ENCODE measurements at regions not wholly inside any gene's neighbourhood (a gene's known extent, or its start where the extent isn't known, plus 50 kb on each side); places are given as distances from the start of the nearest gene placed in this dataset.

DNA sequence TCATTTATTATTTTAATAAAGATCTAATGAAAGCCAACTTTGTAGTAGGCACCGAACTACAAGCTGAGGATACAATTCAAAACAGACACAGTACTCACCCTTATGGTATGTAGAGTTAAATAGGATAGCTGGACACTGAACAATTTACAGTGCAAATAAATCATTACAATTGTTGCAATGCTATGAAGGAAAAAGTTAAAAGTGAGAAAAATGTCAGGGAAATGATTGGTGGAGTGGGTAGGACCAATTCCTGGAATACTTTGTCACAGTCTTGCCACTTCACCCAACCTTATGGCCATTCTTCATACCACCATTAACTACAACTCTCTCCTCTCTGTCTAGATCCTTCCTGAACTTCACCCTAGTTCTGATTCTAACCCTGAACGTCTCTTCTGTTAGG lies 70.1 kb upstream of the CCSER1 start (continued):
- TF ChIP-seq, protein P1, sequence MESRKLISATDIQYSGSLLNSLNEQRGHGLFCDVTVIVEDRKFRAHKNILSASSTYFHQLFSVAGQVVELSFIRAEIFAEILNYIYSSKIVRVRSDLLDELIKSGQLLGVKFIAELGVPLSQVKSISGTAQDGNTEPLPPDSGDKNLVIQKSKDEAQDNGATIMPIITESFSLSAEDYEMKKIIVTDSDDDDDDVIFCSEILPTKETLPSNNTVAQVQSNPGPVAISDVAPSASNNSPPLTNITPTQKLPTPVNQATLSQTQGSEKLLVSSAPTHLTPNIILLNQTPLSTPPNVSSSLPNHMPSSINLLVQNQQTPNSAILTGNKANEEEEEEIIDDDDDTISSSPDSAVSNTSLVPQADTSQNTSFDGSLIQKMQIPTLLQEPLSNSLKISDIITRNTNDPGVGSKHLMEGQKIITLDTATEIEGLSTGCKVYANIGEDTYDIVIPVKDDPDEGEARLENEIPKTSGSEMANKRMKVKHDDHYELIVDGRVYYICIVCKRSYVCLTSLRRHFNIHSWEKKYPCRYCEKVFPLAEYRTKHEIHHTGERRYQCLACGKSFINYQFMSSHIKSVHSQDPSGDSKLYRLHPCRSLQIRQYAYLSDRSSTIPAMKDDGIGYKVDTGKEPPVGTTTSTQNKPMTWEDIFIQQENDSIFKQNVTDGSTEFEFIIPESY (IDR thresholded peaks at IDR 0.05): no peak

DNA sequence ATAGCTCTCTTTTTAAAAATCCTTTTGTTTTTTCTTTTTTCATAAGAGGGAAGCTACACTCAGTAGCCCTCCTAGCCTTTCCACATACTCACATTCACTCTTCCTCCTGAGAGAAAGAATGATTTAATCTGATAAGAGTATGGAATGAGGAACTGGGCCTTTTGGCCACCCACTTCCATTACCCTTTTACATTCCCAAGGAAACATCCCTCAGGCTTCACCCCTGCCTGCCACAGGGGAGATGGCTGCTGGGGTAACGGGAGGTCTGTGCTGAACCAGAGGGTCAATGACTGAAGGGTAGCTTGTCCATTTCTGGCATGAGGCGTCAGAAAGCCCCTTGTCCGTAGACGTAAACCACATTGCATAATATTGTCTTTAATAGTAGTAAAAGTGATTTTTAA lies 67.2 kb upstream of the CCSER1 start:
- TF ChIP-seq FOXA1 (IDR thresholded peaks at IDR 0.05): no peak
- TF ChIP-seq, protein P2, sequence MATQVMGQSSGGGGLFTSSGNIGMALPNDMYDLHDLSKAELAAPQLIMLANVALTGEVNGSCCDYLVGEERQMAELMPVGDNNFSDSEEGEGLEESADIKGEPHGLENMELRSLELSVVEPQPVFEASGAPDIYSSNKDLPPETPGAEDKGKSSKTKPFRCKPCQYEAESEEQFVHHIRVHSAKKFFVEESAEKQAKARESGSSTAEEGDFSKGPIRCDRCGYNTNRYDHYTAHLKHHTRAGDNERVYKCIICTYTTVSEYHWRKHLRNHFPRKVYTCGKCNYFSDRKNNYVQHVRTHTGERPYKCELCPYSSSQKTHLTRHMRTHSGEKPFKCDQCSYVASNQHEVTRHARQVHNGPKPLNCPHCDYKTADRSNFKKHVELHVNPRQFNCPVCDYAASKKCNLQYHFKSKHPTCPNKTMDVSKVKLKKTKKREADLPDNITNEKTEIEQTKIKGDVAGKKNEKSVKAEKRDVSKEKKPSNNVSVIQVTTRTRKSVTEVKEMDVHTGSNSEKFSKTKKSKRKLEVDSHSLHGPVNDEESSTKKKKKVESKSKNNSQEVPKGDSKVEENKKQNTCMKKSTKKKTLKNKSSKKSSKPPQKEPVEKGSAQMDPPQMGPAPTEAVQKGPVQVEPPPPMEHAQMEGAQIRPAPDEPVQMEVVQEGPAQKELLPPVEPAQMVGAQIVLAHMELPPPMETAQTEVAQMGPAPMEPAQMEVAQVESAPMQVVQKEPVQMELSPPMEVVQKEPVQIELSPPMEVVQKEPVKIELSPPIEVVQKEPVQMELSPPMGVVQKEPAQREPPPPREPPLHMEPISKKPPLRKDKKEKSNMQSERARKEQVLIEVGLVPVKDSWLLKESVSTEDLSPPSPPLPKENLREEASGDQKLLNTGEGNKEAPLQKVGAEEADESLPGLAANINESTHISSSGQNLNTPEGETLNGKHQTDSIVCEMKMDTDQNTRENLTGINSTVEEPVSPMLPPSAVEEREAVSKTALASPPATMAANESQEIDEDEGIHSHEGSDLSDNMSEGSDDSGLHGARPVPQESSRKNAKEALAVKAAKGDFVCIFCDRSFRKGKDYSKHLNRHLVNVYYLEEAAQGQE (IDR thresholded peaks at IDR 0.05): no peak
- no peak for TF ChIP-seq HNF4A (conservative IDR thresholded peaks at IDR 0.05)
- no peak for TF ChIP-seq JUND (IDR thresholded peaks at IDR 0.05)
- TF ChIP-seq, protein P1 (IDR thresholded peaks at IDR 0.05): no peak
- TF ChIP-seq TAF1 (conservative IDR thresholded peaks at IDR 0.05): no peak
- no peak for TF ChIP-seq RXRA (IDR thresholded peaks at IDR 0.05)
- TF ChIP-seq RAD21 (IDR thresholded peaks at IDR 0.05): no peak
- TF ChIP-seq EGR1 (IDR thresholded peaks at IDR 0.05; ENCODE audit: low read depth in 2 of 2): no peak
- no peak for TF ChIP-seq FOXA2 (IDR thresholded peaks at IDR 0.05)
- no peak for TF ChIP-seq SP1 (IDR thresholded peaks at IDR 0.05)
- TF ChIP-seq, protein P3, sequence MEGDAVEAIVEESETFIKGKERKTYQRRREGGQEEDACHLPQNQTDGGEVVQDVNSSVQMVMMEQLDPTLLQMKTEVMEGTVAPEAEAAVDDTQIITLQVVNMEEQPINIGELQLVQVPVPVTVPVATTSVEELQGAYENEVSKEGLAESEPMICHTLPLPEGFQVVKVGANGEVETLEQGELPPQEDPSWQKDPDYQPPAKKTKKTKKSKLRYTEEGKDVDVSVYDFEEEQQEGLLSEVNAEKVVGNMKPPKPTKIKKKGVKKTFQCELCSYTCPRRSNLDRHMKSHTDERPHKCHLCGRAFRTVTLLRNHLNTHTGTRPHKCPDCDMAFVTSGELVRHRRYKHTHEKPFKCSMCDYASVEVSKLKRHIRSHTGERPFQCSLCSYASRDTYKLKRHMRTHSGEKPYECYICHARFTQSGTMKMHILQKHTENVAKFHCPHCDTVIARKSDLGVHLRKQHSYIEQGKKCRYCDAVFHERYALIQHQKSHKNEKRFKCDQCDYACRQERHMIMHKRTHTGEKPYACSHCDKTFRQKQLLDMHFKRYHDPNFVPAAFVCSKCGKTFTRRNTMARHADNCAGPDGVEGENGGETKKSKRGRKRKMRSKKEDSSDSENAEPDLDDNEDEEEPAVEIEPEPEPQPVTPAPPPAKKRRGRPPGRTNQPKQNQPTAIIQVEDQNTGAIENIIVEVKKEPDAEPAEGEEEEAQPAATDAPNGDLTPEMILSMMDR (IDR thresholded peaks at IDR 0.05; ENCODE audit: low read depth, low read length, missing input control): no peak
- no peak for TF ChIP-seq HNF4G (IDR thresholded peaks at IDR 0.05)
- TF ChIP-seq, protein P4, sequence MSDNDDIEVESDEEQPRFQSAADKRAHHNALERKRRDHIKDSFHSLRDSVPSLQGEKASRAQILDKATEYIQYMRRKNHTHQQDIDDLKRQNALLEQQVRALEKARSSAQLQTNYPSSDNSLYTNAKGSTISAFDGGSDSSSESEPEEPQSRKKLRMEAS (IDR thresholded peaks at IDR 0.05): no peak
- TF ChIP-seq GABPA (IDR thresholded peaks at IDR 0.05 in 1 of 2, conservative IDR thresholded peaks at IDR 0.05 in 1 of 2): no peak
- TF ChIP-seq, protein P5, sequence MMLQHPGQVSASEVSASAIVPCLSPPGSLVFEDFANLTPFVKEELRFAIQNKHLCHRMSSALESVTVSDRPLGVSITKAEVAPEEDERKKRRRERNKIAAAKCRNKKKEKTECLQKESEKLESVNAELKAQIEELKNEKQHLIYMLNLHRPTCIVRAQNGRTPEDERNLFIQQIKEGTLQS (IDR thresholded peaks at IDR 0.05): no peak
- Histone ChIP-seq H3K36me3 (ENCODE audit: control insufficient read depth in 4 of 4, insufficient read depth in 3 of 4, low read depth in 1 of 4, low read length in 3 of 4) (no peaks in the 10 kb centered on the region), H3K9ac (ENCODE audit: low read depth in 1 of 2, low read length in 2 of 2) (no peak overlapping the region), H3K4me3 (ENCODE audit: low read depth in 1 of 3, low read length in 3 of 3) (no peak overlapping the region), H3K27me3 (ENCODE audit: control insufficient read depth in 4 of 4, insufficient read depth in 4 of 4, low read length in 3 of 4) (no peaks in the 10 kb centered on the region), H3K9me3 (ENCODE audit: control insufficient read depth in 4 of 4, low read length in 3 of 4) (no peaks in the 10 kb centered on the region), H3K4me1 (ENCODE audit: control insufficient read depth in 4 of 4, insufficient read depth in 4 of 4, low read length in 3 of 4) (no peaks in the 10 kb centered on the region), H3K27ac (ENCODE audit: low read depth in 1 of 2, low read length in 2 of 2) (no peak overlapping the region)
- no peak for DNase-seq (ENCODE audit: low spot score)
- WGBS: 75% methylated on average over 4 of the region's 4 CpGs
